HEK293 (cell line): ENCODE measurements at regions not wholly inside any gene's neighbourhood (a gene's known extent, or its start where the extent isn't known, plus 50 kb on each side); places are given as distances from the start of the nearest gene placed in this dataset.

Experiments
- CTCF ChIA-PET: fragments of 350-600 bp; formaldehyde crosslinking; extraction: SDS; loops from one replicate; lab custom pipeline; 2021; ENCODE audit warnings: antibody characterized with exemption; lab: Yijun Ruan, JAX
- POLR2A ChIA-PET: fragments of 300-600 bp; formaldehyde crosslinking; extraction: SDS; loops from one replicate; lab custom pipeline; 2020; ENCODE audit warnings: antibody characterized with exemption, inconsistent platforms; lab: Yijun Ruan, JAX
- H3K27ac ChIP-seq: fragments of 200-500 bp; sonication (Bioruptor generic); 2 replicates; pipeline ENCODE4 v1.5.1; 2014; ENCODE audit warnings: low read depth, low read length, control low read depth, inconsistent platforms; ENCODE audit errors: extremely low read depth
- H3K36me3 ChIP-seq, 2 experiments: fragments of 200-500 bp in 1 of 2; sonication (Bioruptor generic) in 1 of 2; 1 replicate in 1 of 2; 2 replicates in 1 of 2; pipeline ENCODE4 v1.5.1; 2014 to 2017; ENCODE audit warnings: inconsistent platforms in 2 of 2, low read length in 2 of 2; ENCODE audit not compliant: control insufficient read depth in 2 of 2, insufficient read depth in 1 of 2
- H3K4me1 ChIP-seq: fragments of 200-500 bp; sonication (Bioruptor generic); 2 replicates; pipeline ENCODE4 v1.5.1; 2014; ENCODE audit warnings: mild to moderate bottlenecking, low read length, inconsistent platforms; ENCODE audit not compliant: control insufficient read depth, insufficient read depth
- H3K4me3 ChIP-seq: 2 replicates; pipeline ENCODE4 v1.5.1; 2011; ENCODE audit warnings: low read depth, mild to moderate bottlenecking, control low read depth, low read length, moderate library complexity
- H3K9me3 ChIP-seq: fragments of 200-500 bp; sonication (Bioruptor generic); 2 replicates; pipeline ENCODE4 v1.5.1; 2014; ENCODE audit warnings: low read depth, low read length, inconsistent platforms; ENCODE audit not compliant: control insufficient read depth, insufficient read depth
- INSM2 ChIP-seq: fragments of 450-650 bp; formaldehyde crosslinking; IDR thresholded peaks from 2 replicates; pipeline ENCODE4 v1.5.1; 2016; ENCODE audit warnings: missing biosample characterization, missing genetic modification characterization
- PRDM2 ChIP-seq: fragments of 450-650 bp; formaldehyde crosslinking; IDR thresholded peaks from 2 replicates; pipeline ENCODE4 v1.5.1; 2016; ENCODE audit warnings: missing biosample characterization, missing genetic modification characterization, borderline replicate concordance
- SETDB1 ChIP-seq: IDR thresholded peaks from one replicate; pipeline ENCODE4 v1.6.1; 2017; ENCODE audit warnings: mild to moderate bottlenecking, low read length, moderate library complexity, mixed read lengths; ENCODE audit not compliant: insufficient read length
- ZBTB10 ChIP-seq: fragments of 450-650 bp; formaldehyde crosslinking; IDR thresholded peaks from 2 replicates; pipeline ENCODE4 v1.5.1; 2016; ENCODE audit warnings: missing biosample characterization, missing genetic modification characterization
- ZBTB17 ChIP-seq: fragments of 450-650 bp; formaldehyde crosslinking; IDR thresholded peaks from 2 replicates; pipeline ENCODE4 v1.5.1; 2016; ENCODE audit warnings: missing biosample characterization, missing genetic modification characterization
- ZFP69B ChIP-seq: fragments of 450-650 bp; formaldehyde crosslinking; IDR thresholded peaks from 2 replicates; pipeline ENCODE4 v1.5.1; 2016; ENCODE audit warnings: missing biosample characterization, missing genetic modification characterization
- ZIC2 ChIP-seq: fragments of 450-650 bp; formaldehyde crosslinking; IDR thresholded peaks from 2 replicates; pipeline ENCODE4 v1.5.1; 2016; ENCODE audit warnings: missing biosample characterization, missing genetic modification characterization
- ZNF398 ChIP-seq: fragments of 450-650 bp; formaldehyde crosslinking; IDR thresholded peaks from 2 replicates; pipeline ENCODE4 v1.5.1; 2017; ENCODE audit warnings: missing biosample characterization, missing genetic modification characterization
- ZNF561 ChIP-seq: fragments of 450-650 bp; IDR thresholded peaks from 2 replicates; pipeline ENCODE4 v1.5.1; 2018; ENCODE audit warnings: missing biosample characterization, missing genetic modification characterization, borderline replicate concordance
- ZNF585B ChIP-seq: fragments of 450-650 bp; formaldehyde crosslinking; IDR thresholded peaks from 2 replicates; pipeline ENCODE4 v1.5.1; 2016; ENCODE audit warnings: missing biosample characterization, missing genetic modification characterization
- ZNF776 ChIP-seq: fragments of 450-650 bp; formaldehyde crosslinking; IDR thresholded peaks from 2 replicates; pipeline ENCODE4 v1.5.0; 2017; ENCODE audit warnings: missing biosample characterization, missing genetic modification characterization, borderline replicate concordance
- ZSCAN30 ChIP-seq: fragments of 450-650 bp; IDR thresholded peaks from 2 replicates; pipeline ENCODE4 v1.5.1; 2018; ENCODE audit warnings: missing biosample characterization, mild to moderate bottlenecking, missing genetic modification characterization, moderate library complexity

GRCh38 chr2:173814306-173814705 is 150.9 kb downstream of the SP3 start (continued):
- TF ChIP-seq INSM2 (tag by site-specific recombination) (no peak), ZSCAN30 (no peak), ZBTB10 (no peak), ZNF585B (no peak), ZNF776 (no peak), ZNF561 (tag by site-specific recombination) (no peak), ZFP69B (no peak)

DNA sequence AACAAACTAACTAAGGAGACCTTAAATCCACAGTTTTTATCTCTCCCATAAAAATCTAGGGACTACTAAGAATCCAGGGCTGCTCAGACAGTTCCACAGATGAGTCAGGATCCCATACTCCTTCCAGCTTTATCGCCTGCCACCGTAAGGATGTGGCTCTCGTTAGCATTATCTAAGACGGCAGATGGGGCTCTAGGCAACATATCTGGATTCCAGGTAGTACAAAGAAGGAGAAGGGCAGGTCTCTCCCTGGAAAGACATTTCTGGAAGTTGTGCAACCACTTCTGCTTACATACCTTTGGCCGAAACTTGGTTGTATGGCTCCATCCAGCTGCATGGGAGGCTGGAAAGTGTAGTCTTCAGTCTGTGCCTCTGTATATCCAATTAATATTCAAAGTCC is 149.4 kb downstream of the SP3 start:
- no peak overlapping the region for H3K27ac ChIP-seq
- H3K4me1 ChIP-seq = no peaks in the 10 kb centered on the region
- H3K4me3 ChIP-seq = no peak overlapping the region
- no peaks in the 10 kb centered on the region for H3K9me3 ChIP-seq
- CTCF ChIA-PET = no interaction called here
- POLR2A ChIA-PET = no interaction called here
- TF ChIP-seq ZNF398 (tag by site-specific recombination) = no peak
- no peak for TF ChIP-seq SETDB1
- no peak for TF ChIP-seq PRDM2 (tag by site-specific recombination)
- no peak for TF ChIP-seq INSM2 (tag by site-specific recombination)
- TF ChIP-seq ZBTB17 (tag by site-specific recombination) = no peak
- TF ChIP-seq ZIC2 (tag by site-specific recombination) = no peak
- no peak for TF ChIP-seq ZSCAN30
- TF ChIP-seq ZFP69B = no peak
- no peaks in the 10 kb centered on the region for H3K36me3 ChIP-seq
